Erythroblast (primary cell): ENCODE measurements at regions not wholly inside any gene's neighbourhood (a gene's known extent, or its start where the extent isn't known, plus 50 kb on each side); places are given as distances from the start of the nearest gene placed in this dataset.

ENCODE experiments used
- DNase-seq, 2 experiments: peaks; one replicate each; lab custom pipeline; 2025; lab: John Stamatoyannopoulos, UW
- GATA1 ChIP-seq: IDR thresholded peaks from 2 replicates; pipeline ENCODE4 v1.6.1; 2011; ENCODE audit warnings: low read depth, mild to moderate bottlenecking, control low read depth, low read length, moderate library complexity
- POLR2A ChIP-seq: IDR thresholded peaks from 2 replicates; pipeline ENCODE4 v1.6.1; 2011; ENCODE audit warnings: mild to moderate bottlenecking, low read length

DNA sequence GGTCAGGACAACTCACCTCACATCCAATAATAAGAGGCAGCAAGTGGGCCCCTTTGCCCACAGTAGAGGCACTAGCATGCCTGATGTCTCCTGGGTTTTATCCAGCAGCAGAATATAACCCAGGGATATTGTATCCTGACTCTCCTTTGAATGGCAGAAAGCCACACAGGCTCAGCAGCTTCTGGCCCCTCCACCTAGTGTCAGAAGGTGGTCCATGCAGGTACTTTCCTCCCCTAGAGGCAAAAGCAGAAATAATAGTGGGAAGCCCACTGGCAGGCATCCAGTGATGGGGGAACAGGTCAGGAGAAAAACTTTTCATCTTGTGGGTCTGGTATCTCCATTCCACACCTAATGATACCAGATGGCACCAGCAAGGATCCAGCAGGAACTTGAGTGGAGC, 75.5 kb upstream of the IRS4 start:
- TF ChIP-seq GATA1 (no peak), POLR2A (no peak)

GRCh38 chrX:108795240-108795639, 58.9 kb upstream of the IRS4 start:
- DNase-seq = no peak
- TF ChIP-seq POLR2A (no peak), GATA1 (no peak)

More for the DNA sequence above, 75.5 kb upstream of the IRS4 start:
- DNase-seq = no peak
